Urinary bladder (tissue), 3 donors: ENCODE measurements at regions not wholly inside any gene's neighbourhood (a gene's known extent, or its start where the extent isn't known, plus 50 kb on each side); places are given as distances from the start of the nearest gene placed in this dataset.

ENCODE experiments used
- DNase-seq: peaks from one replicate; pipeline ENCODE4 v3.0.0-alpha.2; 2015; ENCODE audit errors: extremely low spot score
- H3K27ac ChIP-seq: one replicate; pipeline ENCODE4 v1.5.1; 2013; ENCODE audit warnings: low read depth, mild to moderate bottlenecking, moderate library complexity
- H3K36me3 ChIP-seq: one replicate; pipeline ENCODE4 v1.6.1; 2013; ENCODE audit warnings: mild to moderate bottlenecking, moderate library complexity; ENCODE audit not compliant: insufficient read depth
- H3K4me1 ChIP-seq: one replicate; pipeline ENCODE4 v1.6.1; 2013; ENCODE audit warnings: mild to moderate bottlenecking, moderate library complexity; ENCODE audit not compliant: insufficient read depth
- H3K4me3 ChIP-seq: one replicate; pipeline ENCODE4 v1.5.1; 2013; ENCODE audit warnings: low read depth, low read length
- WGBS: extraction: QIAGEN DNeasy Blood & Tissue Kit; methylation state at CpG from one replicate; pipeline ENCODE4 v1.1.7; 2013; 5-methylcytosine and 5-hydroxymethylcytosine counted together
- donor health status: healthy with polysubstance abuse.
- donor health status: healthy.

DNA sequence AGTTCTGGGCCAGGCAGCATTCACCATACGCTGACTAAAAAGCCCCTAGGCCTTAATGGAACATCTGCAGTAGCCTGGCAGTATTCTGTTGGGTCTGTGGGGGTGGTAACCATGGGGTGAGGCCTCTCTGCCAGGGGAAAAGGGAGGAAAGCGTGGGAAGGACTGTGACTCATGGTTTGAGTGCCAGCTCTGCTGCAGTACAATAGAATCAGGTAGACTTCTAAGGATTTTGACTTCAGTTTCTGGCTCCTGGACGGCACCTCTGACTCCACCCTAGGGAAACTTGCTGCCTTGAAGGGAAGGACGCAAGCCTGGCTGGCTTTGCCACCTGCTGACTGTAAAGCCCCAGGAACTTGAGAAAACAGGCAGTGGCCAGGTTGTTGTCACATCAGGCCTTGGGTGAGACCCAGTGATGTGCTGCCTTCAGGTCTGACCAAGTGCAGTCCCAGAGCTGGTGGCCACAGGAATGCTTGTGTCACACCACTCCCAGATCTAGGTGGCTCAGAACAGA is 148.6 kb downstream of the SUCNR1 start:
- Histone ChIP-seq H3K27ac (no peak overlapping the region), H3K36me3 (no peaks in the 10 kb centered on the region), H3K4me3 (no peak overlapping the region), H3K4me1 (no peaks in the 10 kb centered on the region)
- no peak for DNase-seq
- WGBS = 91% methylated on average over 4 of the region's 4 CpGs

DNA sequence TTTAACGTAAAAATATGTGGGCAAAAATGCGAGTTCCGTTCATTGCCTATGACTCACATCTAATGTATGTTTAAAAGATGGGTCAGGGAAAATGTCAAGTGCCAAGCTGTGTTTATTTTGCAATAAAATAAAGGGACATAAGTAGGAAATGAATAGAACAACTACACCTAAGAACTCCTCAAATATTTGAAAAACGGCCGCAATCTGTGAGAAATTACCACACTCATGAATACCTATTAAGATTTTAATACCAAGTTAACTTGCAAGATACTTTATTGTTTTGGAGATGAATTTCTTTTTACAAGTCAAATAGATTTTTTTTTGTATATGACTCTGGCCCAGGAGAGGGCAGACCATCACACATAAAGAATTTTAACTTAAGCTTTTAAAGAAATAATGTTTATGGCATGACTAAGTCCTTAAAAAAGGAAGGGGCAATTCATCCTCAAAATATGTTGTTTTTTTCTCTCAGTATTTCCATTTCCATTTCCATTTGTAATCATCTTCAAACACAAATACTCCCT is 152.7 kb downstream of the SUCNR1 start:
- Histone ChIP-seq H3K4me1 (no peaks in the 10 kb centered on the region), H3K27ac (no peak overlapping the region), H3K4me3 (no peak overlapping the region), H3K36me3 (no peaks in the 10 kb centered on the region)
- 66% methylated on average over 5 of the region's 5 CpGs for WGBS
- no peak for DNase-seq

DNA sequence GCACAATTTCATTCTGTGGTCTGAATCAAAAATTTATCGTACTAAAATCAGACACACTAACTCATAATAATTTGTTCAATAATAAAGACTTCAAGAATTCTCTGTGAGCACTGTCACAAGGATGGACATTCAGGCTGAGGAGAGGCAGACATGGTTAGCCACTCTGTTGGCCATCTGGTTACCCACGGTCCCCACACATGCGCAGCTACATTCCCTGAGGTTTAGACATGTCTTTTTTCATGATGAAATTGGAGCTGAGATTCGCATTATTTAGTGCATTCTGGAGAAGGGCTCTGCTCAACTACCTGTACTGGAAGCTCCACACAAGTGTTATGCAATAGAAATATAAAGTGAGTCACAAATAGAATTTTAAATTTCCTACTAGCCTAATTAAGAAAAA is 156.9 kb downstream of the SUCNR1 start:
- no peaks in the 10 kb centered on the region for H3K36me3 ChIP-seq
- no peak overlapping the region for H3K27ac ChIP-seq
- H3K4me1 ChIP-seq = no peaks in the 10 kb centered on the region
- no peak for DNase-seq
- no peak overlapping the region for H3K4me3 ChIP-seq
- whole genome bisulfite sequencing = 93% methylated on average over 4 of the region's 4 CpGs

DNA sequence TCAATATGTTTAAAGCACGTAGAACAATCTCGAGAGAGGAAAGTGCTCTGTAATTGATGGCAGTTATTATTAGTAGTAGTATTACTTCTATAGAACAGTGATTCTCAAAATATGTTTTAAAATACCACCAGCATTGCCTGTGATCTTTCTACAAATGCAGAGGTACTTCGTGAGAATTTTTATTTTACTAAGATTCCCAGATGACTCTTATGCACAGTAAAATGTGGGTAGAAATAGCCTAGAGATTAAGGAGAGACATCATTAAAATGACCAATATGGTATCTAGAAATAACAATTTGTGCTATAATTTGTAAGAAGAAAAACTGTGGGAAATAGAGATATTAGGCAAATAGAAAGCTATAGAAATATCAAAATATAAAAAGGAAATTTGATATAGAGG is 157.9 kb downstream of the SUCNR1 start:
- no peak overlapping the region for H3K27ac ChIP-seq
- no peak for DNase-seq
- H3K36me3 ChIP-seq = no peaks in the 10 kb centered on the region
- H3K4me1 ChIP-seq = no peaks in the 10 kb centered on the region
- no peak overlapping the region for H3K4me3 ChIP-seq
- WGBS = 96% methylated on average over 3 of the region's 3 CpGs

DNA sequence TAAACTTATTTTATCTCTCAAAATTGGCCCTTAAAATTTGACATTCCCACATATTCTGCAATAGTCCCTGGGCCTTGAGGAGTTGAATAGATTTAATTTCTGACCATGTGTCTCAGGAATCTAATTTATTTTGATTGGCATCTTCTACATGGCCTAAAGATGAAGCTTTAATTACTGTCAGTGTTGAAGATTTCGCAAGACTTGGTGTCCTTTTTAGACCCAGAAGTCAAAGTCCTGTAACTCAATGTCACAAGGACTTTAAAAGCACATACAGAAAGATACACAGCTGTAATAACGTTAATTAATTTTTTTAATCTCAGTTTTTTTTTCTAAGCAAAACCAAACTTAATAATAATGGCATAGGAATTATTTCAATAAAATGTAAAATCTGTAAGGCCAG is 163.9 kb downstream of the SUCNR1 start:
- Histone ChIP-seq H3K27ac (no peak overlapping the region), H3K4me1 (no peaks in the 10 kb centered on the region), H3K4me3 (no peak overlapping the region), H3K36me3 (no peaks in the 10 kb centered on the region)
- 95% methylated on average over 2 of the region's 2 CpGs for WGBS
- DNase-seq = no peak

DNA sequence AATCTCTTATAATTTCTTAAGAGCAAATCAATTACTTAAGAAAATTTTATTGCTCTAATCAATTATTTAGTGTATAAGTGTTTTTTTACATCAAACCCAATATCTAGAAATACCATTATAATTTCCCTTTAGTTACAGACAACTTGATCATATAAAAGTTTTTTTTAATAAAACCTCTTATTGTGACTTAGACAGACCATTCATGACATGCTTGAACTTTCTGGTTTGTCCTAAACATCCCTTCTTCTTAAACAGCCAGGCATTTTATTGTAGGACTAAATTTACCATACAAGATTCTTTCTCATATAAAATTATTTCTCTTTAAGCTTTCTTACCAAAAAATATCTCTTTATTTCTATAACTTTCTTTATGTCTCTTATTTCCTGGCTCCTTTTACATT is 164.5 kb downstream of the SUCNR1 start:
- Histone ChIP-seq H3K27ac (no peak overlapping the region), H3K4me1 (no peaks in the 10 kb centered on the region), H3K36me3 (no peaks in the 10 kb centered on the region), H3K4me3 (no peak overlapping the region)
- no peak for DNase-seq

DNA sequence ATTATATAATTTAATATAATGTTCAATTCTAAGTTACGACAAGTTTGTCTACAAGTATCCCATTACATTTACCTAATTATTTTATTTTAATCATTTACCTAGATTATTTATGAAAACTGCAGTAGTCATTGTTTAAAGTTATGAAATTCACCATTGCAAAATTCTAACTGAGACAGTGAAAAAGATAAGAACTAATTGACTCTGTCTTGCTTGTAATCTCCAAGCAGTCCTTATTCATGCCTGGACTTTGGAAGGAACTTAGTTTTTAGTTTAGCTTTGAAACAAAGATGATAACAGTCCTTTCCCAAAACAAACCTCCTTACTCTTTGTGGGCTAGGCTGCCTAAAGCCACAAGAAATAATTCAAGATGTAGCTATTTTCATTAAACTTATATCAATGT is 165.0 kb downstream of the SUCNR1 start:
- WGBS = 98% methylated on average over 1 of the region's 1 CpG
- H3K4me1 ChIP-seq = no peaks in the 10 kb centered on the region
- no peak overlapping the region for H3K27ac ChIP-seq

DNA sequence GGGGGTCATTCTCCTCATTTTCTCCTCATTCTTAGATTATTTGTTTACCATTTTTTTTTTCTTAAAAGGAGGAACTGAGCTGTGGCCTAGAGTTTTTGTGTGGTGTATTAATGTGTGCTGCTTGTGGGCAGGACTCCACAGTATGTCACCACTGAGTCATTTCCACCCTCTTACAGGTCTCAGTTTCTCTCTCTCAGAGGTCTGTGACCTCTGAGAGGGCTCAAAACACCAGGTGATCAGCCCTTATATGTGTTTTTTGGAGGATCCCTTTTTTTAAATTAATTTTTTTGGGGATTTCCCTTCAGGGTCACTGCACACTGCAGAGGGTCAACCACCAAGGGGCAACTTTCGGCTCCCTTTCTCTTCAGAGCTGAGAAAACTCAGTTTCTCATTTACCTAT is 166.4 kb downstream of the SUCNR1 start:
- no peaks in the 10 kb centered on the region for H3K36me3 ChIP-seq
- no peak overlapping the region for H3K4me3 ChIP-seq
- WGBS = 98% methylated on average over 1 of the region's 1 CpG
- no peak for DNase-seq
- no peaks in the 10 kb centered on the region for H3K4me1 ChIP-seq
- no peak overlapping the region for H3K27ac ChIP-seq

More for the DNA sequence above, 165.0 kb downstream of the SUCNR1 start:
- no peak for DNase-seq
- no peaks in the 10 kb centered on the region for H3K36me3 ChIP-seq
- no peak overlapping the region for H3K4me3 ChIP-seq

DNA sequence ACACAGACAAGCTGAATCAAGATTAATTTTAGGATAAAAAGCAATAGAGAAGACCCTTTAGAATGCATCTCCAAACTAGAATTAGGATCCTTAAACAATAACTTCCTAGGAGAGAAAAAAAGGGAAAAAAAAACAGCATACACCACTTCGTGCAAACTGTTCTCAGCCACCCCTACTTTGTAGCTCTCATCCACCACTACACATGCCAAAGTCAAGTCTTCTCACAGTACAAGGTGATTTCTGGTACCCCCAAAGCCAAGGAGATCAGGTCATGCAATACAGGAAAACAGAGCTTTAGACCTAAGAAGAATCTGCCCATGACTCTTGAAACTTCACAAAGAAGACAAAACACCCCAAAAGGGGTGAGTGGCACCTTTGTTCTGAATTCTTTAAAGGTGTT is 166.9 kb downstream of the SUCNR1 start:
- Histone ChIP-seq H3K4me3 (no peak overlapping the region), H3K4me1 (no peaks in the 10 kb centered on the region), H3K36me3 (no peaks in the 10 kb centered on the region), H3K27ac (no peak overlapping the region)
- WGBS = 82% methylated on average over 1 of the region's 1 CpG
- no peak for DNase-seq

DNA sequence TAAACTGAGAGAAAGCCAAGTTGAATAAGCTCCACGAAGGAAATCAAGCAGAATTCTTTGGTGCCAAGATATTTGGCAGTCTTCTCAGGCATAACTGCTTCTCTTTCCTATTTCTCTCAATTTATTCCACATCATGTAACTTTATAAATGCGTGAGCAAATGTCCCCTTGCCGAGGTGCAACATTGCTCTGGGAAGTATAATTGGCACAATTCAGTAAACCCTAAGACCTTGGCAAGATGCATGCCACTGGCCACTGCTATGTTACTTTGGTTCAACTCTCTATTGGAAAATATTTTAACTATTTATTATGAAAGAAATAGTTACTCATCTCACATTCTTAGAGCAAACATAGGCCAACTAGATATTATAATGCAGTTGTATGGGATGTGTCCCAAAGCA is 170.2 kb downstream of the SUCNR1 start:
- no peaks in the 10 kb centered on the region for H3K4me1 ChIP-seq
- H3K4me3 ChIP-seq = no peak overlapping the region
- DNase-seq = no peak
- no peaks in the 10 kb centered on the region for H3K36me3 ChIP-seq
- 77% methylated on average over 3 of the region's 3 CpGs for WGBS
- no peak overlapping the region for H3K27ac ChIP-seq

DNA sequence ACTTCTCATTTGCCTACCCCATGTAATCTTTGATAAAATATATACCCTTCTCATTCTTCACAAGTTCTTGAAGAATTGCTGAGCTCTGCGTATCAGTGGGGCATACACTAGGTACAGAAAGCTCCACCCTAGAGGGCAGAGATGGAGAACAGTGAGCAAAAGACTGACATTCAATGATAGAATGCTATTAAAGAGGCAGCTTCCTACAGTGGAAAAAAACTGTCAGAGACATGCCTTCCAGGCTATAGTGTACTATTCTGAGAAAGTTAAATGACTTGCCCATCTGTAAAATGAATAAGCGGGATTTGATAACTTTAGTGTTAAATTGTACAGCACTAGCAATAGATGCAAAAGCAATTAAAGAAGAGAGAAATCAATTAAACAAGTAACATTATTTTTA is 172.8 kb downstream of the SUCNR1 start:
- no peak for DNase-seq
- H3K36me3 ChIP-seq = no peaks in the 10 kb centered on the region
- H3K4me3 ChIP-seq = no peak overlapping the region
- WGBS = 96% methylated on average over 2 of the region's 2 CpGs
- no peak overlapping the region for H3K27ac ChIP-seq
- H3K4me1 ChIP-seq = no peaks in the 10 kb centered on the region

DNA sequence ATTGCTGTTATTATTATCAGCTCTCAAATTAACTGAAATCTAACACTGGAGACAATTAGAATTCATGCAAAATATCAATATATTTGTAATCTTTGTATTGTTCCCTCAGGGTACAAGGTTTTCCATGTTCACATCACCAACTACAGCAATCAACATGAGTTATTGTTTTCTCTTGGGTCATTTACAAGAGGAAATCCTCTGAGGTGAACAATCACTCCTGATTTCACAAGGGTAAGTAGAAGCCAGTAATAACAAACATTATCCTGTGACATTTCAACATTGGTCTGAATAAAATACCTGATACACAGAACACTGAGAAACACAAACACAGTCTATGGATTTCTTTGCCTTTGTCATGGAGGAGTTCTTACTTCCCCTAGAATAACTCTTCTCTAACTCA is 174.0 kb downstream of the SUCNR1 start:
- no peak overlapping the region for H3K27ac ChIP-seq
- no peak for DNase-seq
- no peak overlapping the region for H3K4me3 ChIP-seq
- H3K36me3 ChIP-seq = no peaks in the 10 kb centered on the region
- no peaks in the 10 kb centered on the region for H3K4me1 ChIP-seq

DNA sequence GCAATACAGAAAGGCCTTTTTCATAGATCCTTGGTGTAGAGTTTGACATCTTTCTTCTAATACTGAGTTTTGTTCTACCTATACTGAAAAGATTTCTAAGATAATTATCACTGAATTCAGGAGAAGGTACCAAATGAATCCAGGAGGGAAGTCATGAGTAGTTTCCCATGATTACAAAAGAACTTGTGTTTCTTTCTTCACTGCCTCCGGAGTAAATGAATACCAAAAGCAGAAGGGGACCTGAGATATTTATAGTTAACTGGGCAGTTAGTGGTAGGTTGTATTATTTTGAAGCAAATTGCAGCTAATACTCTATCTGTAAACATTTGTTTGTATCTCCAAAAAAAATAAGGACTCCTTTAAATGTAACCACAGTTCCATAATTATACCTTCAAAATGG is 175.4 kb downstream of the SUCNR1 start:
- WGBS = 71% methylated on average over 1 of the region's 1 CpG

DNA sequence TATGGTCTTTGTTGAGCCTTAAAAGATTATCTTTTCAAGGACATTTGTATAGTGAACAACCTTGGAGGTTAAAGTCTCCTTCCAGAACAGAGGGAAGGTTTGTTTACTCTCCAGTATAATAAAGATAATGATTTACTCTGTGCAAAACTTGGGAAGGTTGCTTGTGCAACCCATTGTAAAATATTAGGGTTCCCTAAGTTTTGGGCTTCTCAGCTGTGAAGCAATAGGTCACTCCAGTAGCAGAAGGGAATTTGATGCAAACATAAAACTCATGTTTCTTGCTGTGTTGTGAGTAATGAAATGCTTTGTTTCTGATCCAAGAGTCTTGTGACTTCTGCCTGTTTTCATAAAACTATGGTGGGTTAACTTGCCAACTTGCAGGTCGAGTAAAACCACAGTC is 177.5 kb downstream of the SUCNR1 start:
- H3K4me3 ChIP-seq = no peak overlapping the region
- no peaks in the 10 kb centered on the region for H3K4me1 ChIP-seq
- no peaks in the 10 kb centered on the region for H3K36me3 ChIP-seq
- no peak overlapping the region for H3K27ac ChIP-seq
- WGBS = 74% methylated on average over 1 of the region's 1 CpG
- no peak for DNase-seq

More for the DNA sequence above, 175.4 kb downstream of the SUCNR1 start:
- Histone ChIP-seq H3K4me1 (no peaks in the 10 kb centered on the region), H3K27ac (no peak overlapping the region), H3K4me3 (no peak overlapping the region), H3K36me3 (no peaks in the 10 kb centered on the region)
- no peak for DNase-seq
